ENCODE measurements at regions not wholly inside any gene's neighbourhood (a gene's known extent, or its start where the extent isn't known, plus 50 kb on each side); places are given as distances from the start of the nearest gene placed in this dataset.
"Not testable (repeated sequence)": the region's sequence is repeated elsewhere in the genome, so short reads cannot be mapped to it uniquely, and the experiment has no call there.

DNA sequence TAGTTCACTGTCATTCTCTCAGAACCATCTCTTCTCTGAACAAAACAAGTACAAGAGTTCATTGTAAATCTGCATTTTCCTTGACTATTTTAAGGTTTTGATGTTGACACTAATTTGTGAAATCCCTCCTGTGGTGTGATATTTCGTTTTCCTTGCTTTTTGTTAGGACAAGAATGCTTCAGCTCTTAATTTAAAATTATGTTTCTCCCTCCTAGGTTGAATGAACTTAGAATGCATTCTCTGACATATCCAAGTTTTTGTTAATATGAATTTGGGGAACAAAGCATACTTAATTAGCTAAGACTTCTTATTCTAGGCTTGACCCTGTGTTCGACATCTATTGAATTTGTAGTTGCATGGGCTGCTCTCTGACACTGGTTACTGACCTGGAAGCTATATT, 508.7 kb downstream of the FOXD4L5 start:
- TF ChIP-seq, protein P1, sequence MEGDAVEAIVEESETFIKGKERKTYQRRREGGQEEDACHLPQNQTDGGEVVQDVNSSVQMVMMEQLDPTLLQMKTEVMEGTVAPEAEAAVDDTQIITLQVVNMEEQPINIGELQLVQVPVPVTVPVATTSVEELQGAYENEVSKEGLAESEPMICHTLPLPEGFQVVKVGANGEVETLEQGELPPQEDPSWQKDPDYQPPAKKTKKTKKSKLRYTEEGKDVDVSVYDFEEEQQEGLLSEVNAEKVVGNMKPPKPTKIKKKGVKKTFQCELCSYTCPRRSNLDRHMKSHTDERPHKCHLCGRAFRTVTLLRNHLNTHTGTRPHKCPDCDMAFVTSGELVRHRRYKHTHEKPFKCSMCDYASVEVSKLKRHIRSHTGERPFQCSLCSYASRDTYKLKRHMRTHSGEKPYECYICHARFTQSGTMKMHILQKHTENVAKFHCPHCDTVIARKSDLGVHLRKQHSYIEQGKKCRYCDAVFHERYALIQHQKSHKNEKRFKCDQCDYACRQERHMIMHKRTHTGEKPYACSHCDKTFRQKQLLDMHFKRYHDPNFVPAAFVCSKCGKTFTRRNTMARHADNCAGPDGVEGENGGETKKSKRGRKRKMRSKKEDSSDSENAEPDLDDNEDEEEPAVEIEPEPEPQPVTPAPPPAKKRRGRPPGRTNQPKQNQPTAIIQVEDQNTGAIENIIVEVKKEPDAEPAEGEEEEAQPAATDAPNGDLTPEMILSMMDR (conservative IDR thresholded peaks at IDR 0.05; ENCODE audit: low read length) = not testable (repeated sequence)
- TF ChIP-seq EZH2phosphoT487 (IDR thresholded peaks at IDR 0.05; ENCODE audit: borderline replicate concordance, low read depth, low read length) = not testable (repeated sequence)

All from OCI-LY7 (cell line).